Gastrocnemius medialis (tissue), 4 donors: ENCODE measurements at regions not wholly inside any gene's neighbourhood (a gene's known extent, or its start where the extent isn't known, plus 50 kb on each side); places are given as distances from the start of the nearest gene placed in this dataset.
A peak's percentile ranks its signal among the peaks of the same experiment; 100 is the strongest.

Experiments used
- ATAC-seq, 2 donors: fragments of 150-250 bp; one replicate each; pipeline ENCODE4 v1.9.1; 2016
- DNase-seq, 2 donors: peaks; one replicate each; pipeline ENCODE4 v3.0.0-alpha.2; 2019
- H3K27ac ChIP-seq, 4 donors: fragments of 200-600 bp; sonication (generic); 1 replicate in 1 of 4; 2 replicates in 3 of 4; pipeline ENCODE4 v1.5.1; 2016 to 2018; ENCODE audit warnings: mild to moderate bottlenecking in 2 of 4, moderate library complexity in 1 of 4
- H3K27me3 ChIP-seq, 3 donors: fragments of 200-600 bp; sonication (generic) in 2 of 3; 1 replicate in 1 of 3; 2 replicates in 2 of 3; pipeline versions ENCODE4 v1.5.1 to v1.6.0; 2016 to 2019; ENCODE audit warnings: mild to moderate bottlenecking in 1 of 3, moderate library complexity in 1 of 3
- H3K36me3 ChIP-seq, 2 donors: fragments of 200-600 bp; sonication (generic) in 1 of 2; one replicate each; pipeline ENCODE4 v1.5.1; 2017 to 2018
- H3K4me1 ChIP-seq, 2 donors: fragments of 200-600 bp; sonication (generic) in 1 of 2; one replicate each; pipeline ENCODE4 v1.5.1; 2016 to 2017; ENCODE audit warnings: mild to moderate bottlenecking in 2 of 2
- H3K4me3 ChIP-seq, 4 donors: fragments of 200-600 bp; sonication (generic) in 3 of 4; 1 replicate in 1 of 4; 2 replicates in 3 of 4; pipeline ENCODE4 v1.5.1; 2016 to 2019; ENCODE audit warnings: mild to moderate bottlenecking in 2 of 4
- H3K9me3 ChIP-seq, 3 donors: fragments of 200-600 bp; sonication (generic) in 2 of 3; 1 replicate in 1 of 3; 2 replicates in 2 of 3; pipeline ENCODE4 v1.5.1; 2016 to 2019
- POLR2A ChIP-seq, 2 donors: fragments of 450-650 bp; IDR thresholded peaks; one replicate each; pipeline ENCODE4 v1.6.1; 2017; ENCODE audit warnings: antibody characterized with exemption in 2 of 2, mild to moderate bottlenecking in 2 of 2, moderate library complexity in 2 of 2
- in situ Hi-C, 4 donors: fragments of 200-750 bp; cut with MboI; loops; one replicate each; pipeline versions ENCODE4 v1.15.0 to v1.8.0; 2017; ENCODE audit warnings: low sequenced_read_pairs in 4 of 4
- intact Hi-C: fragments of 100-400 bp; cut with DNase I; formaldehyde crosslinking; loops from one replicate; pipeline ENCODE4 v1.15.1; 2023; ENCODE audit warnings: low total_unique reads
- TF ChIP-seq, protein P1 (sequence below), 5 experiments: fragments of 450-650 bp in 3 of 5; fragments of 200-600 bp in 2 of 5; sonication (generic) in 2 of 5; IDR thresholded peaks in 4 of 5; conservative IDR thresholded peaks in 1 of 5; 1 replicate in 4 of 5; 2 replicates in 1 of 5; pipeline ENCODE4 v1.5.1; 2016 to 2019; ENCODE audit warnings: antibody characterized with exemption in 5 of 5, mild to moderate bottlenecking in 3 of 5, moderate library complexity in 3 of 5

DNA sequence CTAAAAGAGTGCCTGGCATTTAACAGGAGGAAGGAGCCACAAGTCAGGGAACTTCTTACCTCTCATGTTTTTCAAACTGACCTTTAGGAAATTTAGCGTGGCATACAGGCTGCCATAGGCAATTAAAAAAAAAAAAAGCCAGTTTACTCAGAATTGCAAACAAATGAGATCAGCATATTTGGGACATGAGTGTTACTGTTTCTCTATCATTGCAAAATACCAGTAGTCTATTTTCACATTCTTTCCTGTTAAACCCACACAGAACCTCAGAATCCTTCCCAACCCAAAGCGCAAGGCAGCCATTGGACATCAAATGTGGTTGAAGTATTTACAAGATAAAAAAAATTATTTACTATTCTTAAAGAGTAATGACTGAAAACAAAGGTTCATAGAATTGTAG is 366.4 kb upstream of the DYNLRB2 start:
- Histone ChIP-seq H3K36me3 (no peaks in the 10 kb centered on the region), H3K9me3 (no peaks in the 10 kb centered on the region), H3K27ac (no peak overlapping the region), H3K4me1 (no peaks in the 10 kb centered on the region), H3K4me3 (no peak overlapping the region), H3K27me3 (no peaks in the 10 kb centered on the region)
- DNase-seq, result no peak
- TF ChIP-seq POLR2A (IDR thresholded peaks at IDR 0.05), result no peak
- TF ChIP-seq, protein P1, sequence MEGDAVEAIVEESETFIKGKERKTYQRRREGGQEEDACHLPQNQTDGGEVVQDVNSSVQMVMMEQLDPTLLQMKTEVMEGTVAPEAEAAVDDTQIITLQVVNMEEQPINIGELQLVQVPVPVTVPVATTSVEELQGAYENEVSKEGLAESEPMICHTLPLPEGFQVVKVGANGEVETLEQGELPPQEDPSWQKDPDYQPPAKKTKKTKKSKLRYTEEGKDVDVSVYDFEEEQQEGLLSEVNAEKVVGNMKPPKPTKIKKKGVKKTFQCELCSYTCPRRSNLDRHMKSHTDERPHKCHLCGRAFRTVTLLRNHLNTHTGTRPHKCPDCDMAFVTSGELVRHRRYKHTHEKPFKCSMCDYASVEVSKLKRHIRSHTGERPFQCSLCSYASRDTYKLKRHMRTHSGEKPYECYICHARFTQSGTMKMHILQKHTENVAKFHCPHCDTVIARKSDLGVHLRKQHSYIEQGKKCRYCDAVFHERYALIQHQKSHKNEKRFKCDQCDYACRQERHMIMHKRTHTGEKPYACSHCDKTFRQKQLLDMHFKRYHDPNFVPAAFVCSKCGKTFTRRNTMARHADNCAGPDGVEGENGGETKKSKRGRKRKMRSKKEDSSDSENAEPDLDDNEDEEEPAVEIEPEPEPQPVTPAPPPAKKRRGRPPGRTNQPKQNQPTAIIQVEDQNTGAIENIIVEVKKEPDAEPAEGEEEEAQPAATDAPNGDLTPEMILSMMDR (IDR thresholded peaks at IDR 0.05 in 4 of 5, conservative IDR thresholded peaks at IDR 0.05 in 1 of 5), result no peak
- ATAC-seq, result peak in 1 of 2 donors; percentile 47
- in situ Hi-C loops, result no loop called here
- intact Hi-C loops, result no loop called here

DNA sequence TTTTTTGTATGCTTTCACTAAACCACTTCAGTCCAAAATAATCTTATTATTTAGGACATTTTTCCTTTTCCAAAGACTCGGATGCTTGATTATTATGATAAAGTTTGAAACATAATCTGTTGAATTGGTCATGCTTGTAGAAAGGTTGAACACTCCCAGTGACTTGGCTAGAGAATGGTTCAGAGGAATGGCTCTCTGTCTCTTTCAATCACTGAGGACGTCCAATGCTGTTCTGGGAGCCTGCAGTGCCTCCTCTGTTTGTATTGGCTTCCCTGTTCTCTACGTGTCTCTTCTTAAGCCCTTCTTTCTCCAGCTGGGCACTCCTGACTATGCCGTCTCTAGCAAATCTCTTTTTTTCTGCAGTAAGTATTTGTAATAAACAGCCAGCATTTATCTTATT is 369.0 kb upstream of the DYNLRB2 start:
- TF ChIP-seq, protein P1 (IDR thresholded peaks at IDR 0.05 in 4 of 5, conservative IDR thresholded peaks at IDR 0.05 in 1 of 5), result no peak
- TF ChIP-seq POLR2A (IDR thresholded peaks at IDR 0.05), result no peak
- H3K4me1 ChIP-seq, result no peaks in the 10 kb centered on the region
- H3K27me3 ChIP-seq, result no peaks in the 10 kb centered on the region
- H3K27ac ChIP-seq, result no peak overlapping the region
- no peak overlapping the region for H3K4me3 ChIP-seq
- no peak for DNase-seq
- in situ Hi-C loops, result no loop called here
- no peak for ATAC-seq
- no peaks in the 10 kb centered on the region for H3K9me3 ChIP-seq
- no peaks in the 10 kb centered on the region for H3K36me3 ChIP-seq
- intact Hi-C loops, result no loop called here

DNA sequence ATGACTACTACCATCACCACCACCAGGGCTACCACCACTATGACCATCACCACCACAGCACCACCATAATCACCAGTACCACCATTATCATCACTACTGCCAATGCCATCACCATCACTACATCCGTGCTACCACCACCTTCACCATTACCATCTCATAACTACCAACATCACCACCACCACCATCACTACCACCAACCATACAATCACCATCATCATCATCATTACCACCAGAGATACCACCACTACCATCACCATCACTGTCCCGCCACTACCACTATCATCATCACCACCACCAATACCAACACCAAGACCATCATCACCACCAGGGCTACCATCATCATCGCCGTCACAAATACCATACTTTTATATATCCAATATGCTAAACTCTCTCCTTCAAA is 369.6 kb upstream of the DYNLRB2 start:
- H3K27ac ChIP-seq, result no peak overlapping the region
- ATAC-seq (no peak), DNase-seq (no peak)
- H3K27me3 ChIP-seq, result no peaks in the 10 kb centered on the region
- no peaks in the 10 kb centered on the region for H3K36me3 ChIP-seq
- in situ Hi-C loops (no loop called here), intact Hi-C loops (no loop called here)
- no peaks in the 10 kb centered on the region for H3K4me1 ChIP-seq
- TF ChIP-seq, protein P1 (IDR thresholded peaks at IDR 0.05 in 4 of 5, conservative IDR thresholded peaks at IDR 0.05 in 1 of 5), result no peak
- no peak for TF ChIP-seq POLR2A (IDR thresholded peaks at IDR 0.05)
- no peak overlapping the region for H3K4me3 ChIP-seq
- no peaks in the 10 kb centered on the region for H3K9me3 ChIP-seq

DNA sequence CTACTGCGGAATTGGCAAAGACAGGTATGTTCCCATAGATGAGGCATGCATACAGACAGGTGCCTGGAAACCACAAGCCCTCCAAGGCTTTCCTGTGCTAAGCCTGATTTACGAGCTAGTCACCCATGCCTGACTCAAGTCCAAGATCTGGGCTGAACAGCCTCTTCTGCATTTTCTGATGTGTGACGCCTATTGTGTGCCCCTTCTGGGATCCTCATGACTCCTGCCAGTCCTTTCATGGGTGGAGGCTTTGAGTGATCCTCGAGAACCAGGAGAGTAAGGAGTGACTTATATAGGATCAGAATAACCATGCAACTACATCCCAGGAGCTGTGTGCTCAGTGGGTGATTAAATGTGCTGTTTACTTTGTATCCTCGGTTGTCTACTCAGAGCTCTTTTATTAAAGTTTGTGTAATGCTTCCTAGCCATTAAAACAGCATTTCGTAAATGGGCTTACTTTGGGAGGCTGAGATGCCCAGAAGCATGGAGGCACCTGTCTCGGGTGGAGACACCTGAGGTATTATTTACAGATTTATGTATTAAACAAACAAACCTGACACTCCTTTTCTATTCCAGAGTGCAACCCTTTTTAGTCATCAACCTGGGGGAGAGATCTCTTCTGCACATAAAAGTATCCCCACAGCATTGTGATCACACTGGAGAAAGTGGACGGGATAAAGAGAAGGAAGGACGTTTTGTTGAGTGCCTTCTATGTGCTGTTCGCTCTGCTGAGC is 373.0 kb upstream of the DYNLRB2 start:
- Histone ChIP-seq H3K27me3 (no peaks in the 10 kb centered on the region), H3K4me1 (no peaks in the 10 kb centered on the region), H3K36me3 (no peaks in the 10 kb centered on the region), H3K4me3 (no peak overlapping the region), H3K27ac (no peak overlapping the region), H3K9me3 (no peaks in the 10 kb centered on the region)
- TF ChIP-seq, protein P1 (IDR thresholded peaks at IDR 0.05 in 4 of 5, conservative IDR thresholded peaks at IDR 0.05 in 1 of 5), result no peak
- no peak for TF ChIP-seq POLR2A (IDR thresholded peaks at IDR 0.05)
- ATAC-seq (no peak), DNase-seq (no peak)
- intact Hi-C loops, result no loop called here
- in situ Hi-C loops, result no loop called here

DNA sequence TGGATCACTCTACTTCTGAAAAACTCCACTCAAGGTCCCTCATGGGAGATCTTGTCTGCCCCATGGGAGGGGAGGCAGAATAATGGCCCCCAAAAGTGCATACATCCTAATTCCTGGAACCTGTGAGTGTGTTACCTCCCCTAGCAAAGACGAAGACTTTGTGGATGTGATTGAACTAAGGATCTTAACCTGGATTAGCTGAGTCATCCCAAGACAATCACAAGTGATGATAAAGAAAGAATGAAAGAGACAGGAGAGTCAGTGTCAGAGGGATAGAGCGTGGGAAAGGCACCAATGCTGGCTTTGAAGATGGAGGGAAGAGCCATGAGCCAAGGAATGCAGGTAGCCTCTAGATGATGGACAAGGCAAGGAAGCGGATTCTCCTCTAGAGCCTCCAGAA is 374.7 kb upstream of the DYNLRB2 start:
- Histone ChIP-seq H3K27ac (no peak overlapping the region), H3K36me3 (no peaks in the 10 kb centered on the region), H3K27me3 (no peaks in the 10 kb centered on the region), H3K4me3 (no peak overlapping the region), H3K9me3 (no peaks in the 10 kb centered on the region), H3K4me1 (no peaks in the 10 kb centered on the region)
- in situ Hi-C loops, result no loop called here
- ATAC-seq (no peak), DNase-seq (no peak)
- TF ChIP-seq, protein P1 (IDR thresholded peaks at IDR 0.05 in 4 of 5, conservative IDR thresholded peaks at IDR 0.05 in 1 of 5), result no peak
- no peak for TF ChIP-seq POLR2A (IDR thresholded peaks at IDR 0.05)
- intact Hi-C loops, result no loop called here
